SK-N-SH treated with all-trans-retinoic acid at 6 μM for 48 hours (cell line): ENCODE measurements at regions not wholly inside any gene's neighbourhood (a gene's known extent, or its start where the extent isn't known, plus 50 kb on each side); places are given as distances from the start of the nearest gene placed in this dataset.

ENCODE experiments used
- ATAC-seq: fragments of 200-7000 bp; cut with Tn5 transposase; 3 replicates; pipeline ENCODE4 v1.9.1; 2020; ENCODE audit warnings: mild to moderate bottlenecking, moderate library complexity
- ARNTL ChIP-seq: fragments of 450-650 bp; formaldehyde crosslinking; IDR thresholded peaks from 2 replicates; pipeline ENCODE4 v1.5.0; 2020; ENCODE audit warnings: low read depth, mild to moderate bottlenecking, moderate library complexity, borderline replicate concordance
- BACH2 ChIP-seq: fragments of 250-450 bp; sonication (Bioruptor Pico); IDR thresholded peaks from 2 replicates; pipeline ENCODE4 v1.9.0; 2021; ENCODE audit warnings: mild to moderate bottlenecking, borderline replicate concordance
- CREB5 ChIP-seq: fragments of 250-450 bp; sonication (Bioruptor Pico); IDR thresholded peaks from 2 replicates; pipeline ENCODE4 v1.5.1; 2020; ENCODE audit warnings: low read depth, mild to moderate bottlenecking, moderate library complexity
- CSDC2 ChIP-seq: fragments of 250-450 bp; sonication (Bioruptor Pico); IDR thresholded peaks from 2 replicates; pipeline ENCODE4 v1.5.0; 2020; ENCODE audit warnings: mild to moderate bottlenecking, moderate library complexity
- ESRRG ChIP-seq: fragments of 250-450 bp; sonication (Bioruptor Pico); IDR thresholded peaks from 2 replicates; pipeline ENCODE4 v1.6.1; 2021; ENCODE audit warnings: mild to moderate bottlenecking
- GLIS3 ChIP-seq: fragments of 250-450 bp; sonication (Bioruptor Pico); IDR thresholded peaks from 2 replicates; pipeline ENCODE4 v1.5.0; 2020; ENCODE audit warnings: mild to moderate bottlenecking, moderate library complexity
- ISL1 ChIP-seq: fragments of 250-450 bp; sonication (Bioruptor Pico); IDR thresholded peaks from 2 replicates; pipeline ENCODE4 v2.1.2; 2022; ENCODE audit warnings: mild to moderate bottlenecking, moderate library complexity
- OSR1 ChIP-seq: fragments of 250-450 bp; sonication (Bioruptor Pico); IDR thresholded peaks from 2 replicates; pipeline ENCODE4 v1.8.0; 2022; ENCODE audit warnings: moderate library complexity, mild to moderate bottlenecking, inconsistent platforms
- POU6F1 ChIP-seq: fragments of 250-450 bp; sonication (Bioruptor Pico); IDR thresholded peaks from 2 replicates; pipeline ENCODE4 v1.8.0; 2021; ENCODE audit warnings: low read depth, mild to moderate bottlenecking, moderate library complexity, borderline replicate concordance
- PPARA ChIP-seq: fragments of 250-450 bp; sonication (Bioruptor Pico); IDR thresholded peaks from 2 replicates; pipeline ENCODE4 v1.5.0; 2020; ENCODE audit warnings: mild to moderate bottlenecking, borderline replicate concordance
- RARB ChIP-seq: fragments of 250-450 bp; sonication (Bioruptor Pico); IDR thresholded peaks from 2 replicates; pipeline ENCODE4 v1.8.0; 2021; ENCODE audit warnings: mild to moderate bottlenecking, moderate library complexity
- SNAI2 ChIP-seq: fragments of 250-450 bp; sonication (Bioruptor Pico); IDR thresholded peaks from 2 replicates; pipeline ENCODE4 v1.5.0; 2020; ENCODE audit warnings: mild to moderate bottlenecking, moderate library complexity
- TCF4 ChIP-seq: fragments of 250-450 bp; sonication (Bioruptor Pico); IDR thresholded peaks from 2 replicates; pipeline ENCODE4 v1.8.0; 2021; ENCODE audit warnings: mild to moderate bottlenecking, moderate library complexity, borderline replicate concordance
- TOX ChIP-seq: fragments of 250-450 bp; sonication (Bioruptor Pico); IDR thresholded peaks from 2 replicates; pipeline ENCODE4 v1.8.0; 2021; ENCODE audit warnings: mild to moderate bottlenecking, moderate library complexity, borderline replicate concordance
- TSHZ2 ChIP-seq: fragments of 250-450 bp; sonication (Bioruptor Pico); IDR thresholded peaks from 2 replicates; pipeline ENCODE4 v1.5.0; 2020; ENCODE audit warnings: mild to moderate bottlenecking, moderate library complexity
- ZC3H10 ChIP-seq: fragments of 250-450 bp; sonication (Bioruptor Pico); IDR thresholded peaks from 2 replicates; pipeline ENCODE4 v1.5.1; 2021; ENCODE audit warnings: mild to moderate bottlenecking, moderate library complexity
- ZFP3 ChIP-seq: fragments of 250-450 bp; sonication (Bioruptor Pico); IDR thresholded peaks from 2 replicates; pipeline ENCODE4 v1.5.0; 2020; ENCODE audit warnings: mild to moderate bottlenecking, moderate library complexity
- ZFP30 ChIP-seq: fragments of 450-650 bp; formaldehyde crosslinking; IDR thresholded peaks from 2 replicates; pipeline ENCODE4 v1.5.0; 2022; ENCODE audit warnings: mild to moderate bottlenecking, moderate library complexity
- ZNF565 ChIP-seq: fragments of 450-650 bp; formaldehyde crosslinking; conservative IDR thresholded peaks from 2 replicates; pipeline ENCODE4 v1.5.0; 2020; ENCODE audit warnings: low read depth, mild to moderate bottlenecking, moderate library complexity
- ZNF70 ChIP-seq: fragments of 450-650 bp; formaldehyde crosslinking; IDR thresholded peaks from 2 replicates; pipeline ENCODE4 v1.5.0; 2020; ENCODE audit warnings: mild to moderate bottlenecking, moderate library complexity
- ZNF8 ChIP-seq: fragments of 450-650 bp; formaldehyde crosslinking; IDR thresholded peaks from 2 replicates; pipeline ENCODE4 v1.5.0; 2020; ENCODE audit warnings: mild to moderate bottlenecking, moderate library complexity

GRCh38 chr15:26043018-26043417 lies 179.9 kb upstream of the ATP10A start:
- ATAC-seq, result no peak
- TF ChIP-seq ZNF8 (CRISPR knock-in tag), result no peak
- TF ChIP-seq OSR1 (CRISPR knock-in tag), result no peak
- no peak for TF ChIP-seq TCF4 (CRISPR knock-in tag)
- TF ChIP-seq ARNTL (CRISPR knock-in tag), result no peak
- no peak for TF ChIP-seq ZFP3 (CRISPR knock-in tag)
- TF ChIP-seq ESRRG (CRISPR knock-in tag), result no peak
- no peak for TF ChIP-seq RARB (CRISPR knock-in tag)
- no peak for TF ChIP-seq CSDC2
- TF ChIP-seq ZNF70, result no peak
- TF ChIP-seq ZC3H10 (CRISPR knock-in tag), result no peak
- no peak for TF ChIP-seq POU6F1 (CRISPR knock-in tag)
- TF ChIP-seq SNAI2 (CRISPR knock-in tag), result no peak
- TF ChIP-seq BACH2 (CRISPR knock-in tag), result no peak
- no peak for TF ChIP-seq GLIS3

GRCh38 chr15:26038693-26039092 lies 175.6 kb upstream of the ATP10A start:
- ATAC-seq, result no peak
- TF ChIP-seq TOX (CRISPR knock-in tag), result no peak
- no peak for TF ChIP-seq CSDC2
- TF ChIP-seq ZNF565, result no peak
- no peak for TF ChIP-seq TSHZ2 (CRISPR knock-in tag)
- no peak for TF ChIP-seq ARNTL (CRISPR knock-in tag)
- TF ChIP-seq ZNF8 (CRISPR knock-in tag), result no peak
- TF ChIP-seq PPARA (CRISPR knock-in tag), result no peak
- TF ChIP-seq RARB (CRISPR knock-in tag), result no peak

- TF ChIP-seq SNAI2 (CRISPR knock-in tag) (no peak), TOX (CRISPR knock-in tag) (no peak), POU6F1 (CRISPR knock-in tag) (no peak), ZNF70 (no peak), ZC3H10 (CRISPR knock-in tag) (no peak), ISL1 (CRISPR knock-in tag) (no peak)
- no peak for ATAC-seq
These were observed 174.2 kb upstream of the ATP10A start for GRCh38 chr15:26037369-26037768.

GRCh38 chr15:26033493-26033892 lies 170.4 kb upstream of the ATP10A start:
- TF ChIP-seq TSHZ2 (CRISPR knock-in tag) (no peak), ZFP30 (CRISPR knock-in tag) (no peak), CREB5 (no peak), PPARA (CRISPR knock-in tag) (no peak), TCF4 (CRISPR knock-in tag) (no peak), ZNF70 (no peak), ISL1 (CRISPR knock-in tag) (no peak), SNAI2 (CRISPR knock-in tag) (no peak), ZFP3 (CRISPR knock-in tag) (no peak), BACH2 (CRISPR knock-in tag) (no peak)
- ATAC-seq, result no peak
